Calu3 (cell line): ENCODE measurements at regions not wholly inside any gene's neighbourhood (a gene's known extent, or its start where the extent isn't known, plus 50 kb on each side); places are given as distances from the start of the nearest gene placed in this dataset.
"Not testable (repeated sequence)": the region's sequence is repeated elsewhere in the genome, so short reads cannot be mapped to it uniquely, and the experiment has no call there.

ENCODE experiments used
- BruUV-seq: library from RNA; stranded (reverse); fragments of 400-500 nt; replicated peaks from 2 replicates; lab custom pipeline; 2021; lab: Mats Ljungman, UMichigan
- CTCF ChIA-PET: fragments of 300-600 bp; sonication (Branson Sonifier 250); formaldehyde crosslinking; loops from one replicate; lab custom pipeline; 2022; ENCODE audit warnings: antibody characterized with exemption; lab: Charles Lee
- DNase-seq: peaks from one replicate; pipeline ENCODE4 v3.0.0; 2022
- H3K27ac Mint-ChIP-seq: one replicate; pipeline ENCODE4 v1.8.0; 2022; ENCODE audit warnings: mixed read lengths; ENCODE audit not compliant: unreplicated experiment
- H3K27me3 Mint-ChIP-seq: one replicate; pipeline ENCODE4 v1.8.0; 2022; ENCODE audit warnings: mixed read lengths; ENCODE audit not compliant: unreplicated experiment
- H3K36me3 Mint-ChIP-seq: one replicate; pipeline ENCODE4 v1.8.0; 2022; ENCODE audit warnings: mild to moderate bottlenecking, moderate library complexity, mixed read lengths; ENCODE audit not compliant: insufficient read depth, unreplicated experiment
- H3K4me1 Mint-ChIP-seq: one replicate; pipeline ENCODE4 v1.8.0; 2022; ENCODE audit warnings: mild to moderate bottlenecking, low read depth, mixed read lengths; ENCODE audit not compliant: unreplicated experiment
- H3K4me3 Mint-ChIP-seq: one replicate; pipeline ENCODE4 v1.8.0; 2022; ENCODE audit warnings: mild to moderate bottlenecking, low read depth, moderate library complexity, mixed read lengths; ENCODE audit not compliant: unreplicated experiment
- H3K9me3 Mint-ChIP-seq: one replicate; pipeline ENCODE4 v1.8.0; 2022; ENCODE audit warnings: low read depth, mixed read lengths; ENCODE audit not compliant: unreplicated experiment
- intact Hi-C: fragments of 100-400 bp; cut with micrococcal nuclease; formaldehyde crosslinking; loops from one replicate; pipeline ENCODE4 v1.10.0; 2022; ENCODE audit not compliant: unreplicated experiment
- TF ChIP-seq, protein P1 (sequence below): fragments of 200-600 bp; IDR thresholded peaks from one replicate; pipeline ENCODE4 v1.8.0; 2022; ENCODE audit warnings: antibody characterized with exemption; ENCODE audit not compliant: unreplicated experiment

DNA sequence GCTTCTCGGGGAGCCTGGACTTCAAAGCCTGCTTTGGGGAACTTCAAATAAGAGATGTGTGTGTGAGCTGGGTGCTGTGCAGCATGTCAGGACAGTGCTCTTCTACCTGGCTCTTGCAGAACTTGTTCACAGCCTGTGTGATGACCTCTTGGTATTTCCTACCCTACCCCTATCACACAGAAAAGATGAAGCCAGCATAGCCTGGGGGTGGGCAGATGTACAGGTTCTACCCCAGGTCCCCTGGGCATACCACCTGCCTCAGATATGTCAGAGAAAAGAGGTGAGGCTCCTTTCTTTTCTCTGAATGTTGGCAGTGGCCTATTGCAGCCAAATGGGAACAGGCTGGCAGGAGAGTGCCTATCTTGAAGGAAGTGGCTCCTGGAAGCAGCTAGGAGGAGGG is 111.7 kb upstream of the ALG10B start:
- BruUV-seq, result no TSS peak
- H3K9me3 Mint-ChIP-seq, result no peaks in the 10 kb centered on the region
- no peaks in the 10 kb centered on the region for H3K4me1 Mint-ChIP-seq
- H3K36me3 Mint-ChIP-seq, result no peaks in the 10 kb centered on the region
- H3K27me3 Mint-ChIP-seq, result no peaks in the 10 kb centered on the region
- CTCF ChIA-PET, result no interaction called here
- H3K4me3 Mint-ChIP-seq, result no peak overlapping the region
- no peak for DNase-seq
- TF ChIP-seq, protein P1, sequence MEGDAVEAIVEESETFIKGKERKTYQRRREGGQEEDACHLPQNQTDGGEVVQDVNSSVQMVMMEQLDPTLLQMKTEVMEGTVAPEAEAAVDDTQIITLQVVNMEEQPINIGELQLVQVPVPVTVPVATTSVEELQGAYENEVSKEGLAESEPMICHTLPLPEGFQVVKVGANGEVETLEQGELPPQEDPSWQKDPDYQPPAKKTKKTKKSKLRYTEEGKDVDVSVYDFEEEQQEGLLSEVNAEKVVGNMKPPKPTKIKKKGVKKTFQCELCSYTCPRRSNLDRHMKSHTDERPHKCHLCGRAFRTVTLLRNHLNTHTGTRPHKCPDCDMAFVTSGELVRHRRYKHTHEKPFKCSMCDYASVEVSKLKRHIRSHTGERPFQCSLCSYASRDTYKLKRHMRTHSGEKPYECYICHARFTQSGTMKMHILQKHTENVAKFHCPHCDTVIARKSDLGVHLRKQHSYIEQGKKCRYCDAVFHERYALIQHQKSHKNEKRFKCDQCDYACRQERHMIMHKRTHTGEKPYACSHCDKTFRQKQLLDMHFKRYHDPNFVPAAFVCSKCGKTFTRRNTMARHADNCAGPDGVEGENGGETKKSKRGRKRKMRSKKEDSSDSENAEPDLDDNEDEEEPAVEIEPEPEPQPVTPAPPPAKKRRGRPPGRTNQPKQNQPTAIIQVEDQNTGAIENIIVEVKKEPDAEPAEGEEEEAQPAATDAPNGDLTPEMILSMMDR, result no peak
- no peak overlapping the region for H3K27ac Mint-ChIP-seq
- intact Hi-C loops, result no loop called here

DNA sequence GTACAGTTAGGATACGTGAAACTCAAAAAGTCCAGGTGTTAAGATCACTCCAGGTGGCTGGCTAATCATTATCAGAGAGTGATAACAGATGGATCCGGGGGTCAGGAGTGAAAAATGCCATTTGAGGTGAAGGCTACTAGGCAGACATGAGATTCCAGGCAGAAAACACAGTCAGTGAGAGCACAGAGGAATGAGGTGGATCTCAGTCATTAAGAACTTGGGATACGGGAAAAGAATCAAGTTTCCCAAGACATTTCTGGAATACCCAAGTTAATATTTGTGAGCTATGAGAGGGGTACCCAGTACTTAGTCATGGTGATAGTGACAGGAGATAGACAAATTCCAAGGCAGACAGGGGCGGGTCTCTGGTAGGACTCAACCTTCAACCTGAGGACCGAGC is 94.6 kb upstream of the ALG10B start:
- intact Hi-C loops, result loop anchor here (5.0 kb wide), 1 partner anchor 80 kb away; no protein-coding TSS in a partner anchor
- DNase-seq, result no peak
- peak overlapping the region; percentile 71 for H3K27ac Mint-ChIP-seq
- peaks cover 21% of the 10 kb centered on the region for H3K4me1 Mint-ChIP-seq
- CTCF ChIA-PET, result no interaction called here
- BruUV-seq, result no TSS peak
- H3K4me3 Mint-ChIP-seq, result peak overlapping the region; percentile 46
- no peaks in the 10 kb centered on the region for H3K27me3 Mint-ChIP-seq
- no peaks in the 10 kb centered on the region for H3K9me3 Mint-ChIP-seq
- H3K36me3 Mint-ChIP-seq, result no peaks in the 10 kb centered on the region
- TF ChIP-seq, protein P1, result no peak

- intact Hi-C loops, H3K27ac Mint-ChIP-seq, DNase-seq, H3K9me3 Mint-ChIP-seq, H3K27me3 Mint-ChIP-seq, H3K4me3 Mint-ChIP-seq, BruUV-seq, CTCF ChIA-PET, H3K36me3 Mint-ChIP-seq, H3K4me1 Mint-ChIP-seq: not testable (repeated sequence)
Measured at GRCh38 chr12:38238328-38238727, 78.2 kb upstream of the ALG10B start.

- Mint-ChIP-seq H3K9me3 (peaks cover 2% of the 10 kb centered on the region), H3K4me1 (no peaks in the 10 kb centered on the region), H3K27me3 (no peaks in the 10 kb centered on the region), H3K4me3 (no peak overlapping the region), H3K36me3 (no peaks in the 10 kb centered on the region), H3K27ac (no peak overlapping the region)
- intact Hi-C loops, result no loop called here
- DNase-seq, result no peak
- CTCF ChIA-PET, result no interaction called here
- TF ChIP-seq, protein P1, result no peak
- no TSS peak for BruUV-seq
Measured at GRCh38 chr12:38253778-38254177, 62.8 kb upstream of the ALG10B start.

GRCh38 chr12:38258411-38258810 is 58.2 kb upstream of the ALG10B start:
- CTCF ChIA-PET, result no interaction called here
- intact Hi-C loops, result no loop called here
- H3K9me3 Mint-ChIP-seq, result peaks cover 2% of the 10 kb centered on the region

More at GRCh38 chr12:38258411-38258810, 58.2 kb upstream of the ALG10B start:
- no peak for DNase-seq
- no peak overlapping the region for H3K27ac Mint-ChIP-seq
- H3K4me3 Mint-ChIP-seq, result no peak overlapping the region
- H3K36me3 Mint-ChIP-seq, result no peaks in the 10 kb centered on the region
- TF ChIP-seq, protein P1, result no peak
- BruUV-seq, result no TSS peak
- H3K4me1 Mint-ChIP-seq, result no peaks in the 10 kb centered on the region
- H3K27me3 Mint-ChIP-seq, result no peaks in the 10 kb centered on the region
